ENCODE measurements at regions not wholly inside any gene's neighbourhood (a gene's known extent, or its start where the extent isn't known, plus 50 kb on each side); places are given as distances from the start of the nearest gene placed in this dataset.

- Histone ChIP-seq H3K27me3 (ENCODE audit: control insufficient read depth, insufficient read depth, low read length) (no peaks in the 10 kb centered on the region), H3K9ac (ENCODE audit: low read length) (no peak overlapping the region), H3K4me3 (ENCODE audit: low read length) (no peak overlapping the region), H3K36me3 (ENCODE audit: control insufficient read depth, insufficient read depth, low read length) (no peaks in the 10 kb centered on the region), H3K27ac (ENCODE audit: low read depth, low read length) (no peak overlapping the region), H3K4me1 (ENCODE audit: control insufficient read depth, insufficient read depth, low read length) (no peaks in the 10 kb centered on the region)
These were observed 285.3 kb upstream of the RARB start for GRCh38 chr3:25142609-25143355.

GRCh38 chr3:25143356-25144025 lies 284.6 kb upstream of the RARB start:
- H3K27me3 ChIP-seq (ENCODE audit: control insufficient read depth, insufficient read depth, low read length) = no peaks in the 10 kb centered on the region
- H3K9ac ChIP-seq (ENCODE audit: low read length) = no peak overlapping the region
- H3K4me1 ChIP-seq (ENCODE audit: control insufficient read depth, insufficient read depth, low read length) = no peaks in the 10 kb centered on the region
- H3K27ac ChIP-seq (ENCODE audit: low read depth, low read length) = no peak overlapping the region
- H3K36me3 ChIP-seq (ENCODE audit: control insufficient read depth, insufficient read depth, low read length) = no peaks in the 10 kb centered on the region
- H3K4me3 ChIP-seq (ENCODE audit: low read length) = no peak overlapping the region

- Histone ChIP-seq H3K4me1 (ENCODE audit: control insufficient read depth, insufficient read depth, low read length) (no peaks in the 10 kb centered on the region), H3K27me3 (ENCODE audit: control insufficient read depth, insufficient read depth, low read length) (no peaks in the 10 kb centered on the region), H3K4me3 (ENCODE audit: low read length) (no peak overlapping the region), H3K27ac (ENCODE audit: low read depth, low read length) (no peak overlapping the region), H3K36me3 (ENCODE audit: control insufficient read depth, insufficient read depth, low read length) (no peaks in the 10 kb centered on the region), H3K9ac (ENCODE audit: low read length) (no peak overlapping the region)
These were observed 283.6 kb upstream of the RARB start for GRCh38 chr3:25144430-25144829.

- no peak overlapping the region for H3K4me3 ChIP-seq (ENCODE audit: low read length)
- no peaks in the 10 kb centered on the region for H3K4me1 ChIP-seq (ENCODE audit: control insufficient read depth, insufficient read depth, low read length)
- H3K36me3 ChIP-seq (ENCODE audit: control insufficient read depth, insufficient read depth, low read length) = no peaks in the 10 kb centered on the region
- no peak overlapping the region for H3K9ac ChIP-seq (ENCODE audit: low read length)
- no peaks in the 10 kb centered on the region for H3K27me3 ChIP-seq (ENCODE audit: control insufficient read depth, insufficient read depth, low read length)
- no peak overlapping the region for H3K27ac ChIP-seq (ENCODE audit: low read depth, low read length)
These were observed 282.9 kb upstream of the RARB start for GRCh38 chr3:25145176-25145575.

- Histone ChIP-seq H3K27me3 (ENCODE audit: control insufficient read depth, insufficient read depth, low read length) (no peaks in the 10 kb centered on the region), H3K9ac (ENCODE audit: low read length) (no peak overlapping the region), H3K27ac (ENCODE audit: low read depth, low read length) (no peak overlapping the region), H3K4me1 (ENCODE audit: control insufficient read depth, insufficient read depth, low read length) (no peaks in the 10 kb centered on the region), H3K4me3 (ENCODE audit: low read length) (no peak overlapping the region), H3K36me3 (ENCODE audit: control insufficient read depth, insufficient read depth, low read length) (no peaks in the 10 kb centered on the region)
These were observed 277.9 kb upstream of the RARB start for GRCh38 chr3:25150199-25150598.

GRCh38 chr3:25151281-25151902 lies 276.7 kb upstream of the RARB start:
- H3K27me3 ChIP-seq (ENCODE audit: control insufficient read depth, insufficient read depth, low read length) = no peaks in the 10 kb centered on the region
- H3K36me3 ChIP-seq (ENCODE audit: control insufficient read depth, insufficient read depth, low read length) = no peaks in the 10 kb centered on the region
- H3K27ac ChIP-seq (ENCODE audit: low read depth, low read length) = no peak overlapping the region
- no peaks in the 10 kb centered on the region for H3K4me1 ChIP-seq (ENCODE audit: control insufficient read depth, insufficient read depth, low read length)
- peak overlapping the region; percentile 29 for H3K4me3 ChIP-seq (ENCODE audit: low read length)
- H3K9ac ChIP-seq (ENCODE audit: low read length) = no peak overlapping the region

GRCh38 chr3:25151903-25152295 lies 276.2 kb upstream of the RARB start:
- Histone ChIP-seq H3K4me3 (ENCODE audit: low read length) (peak overlapping the region; percentile 29), H3K27me3 (ENCODE audit: control insufficient read depth, insufficient read depth, low read length) (no peaks in the 10 kb centered on the region), H3K4me1 (ENCODE audit: control insufficient read depth, insufficient read depth, low read length) (peaks cover 3% of the 10 kb centered on the region), H3K36me3 (ENCODE audit: control insufficient read depth, insufficient read depth, low read length) (no peaks in the 10 kb centered on the region), H3K27ac (ENCODE audit: low read depth, low read length) (peak overlapping the region; percentile 13), H3K9ac (ENCODE audit: low read length) (no peak overlapping the region)

- Histone ChIP-seq H3K27ac (ENCODE audit: low read depth, low read length) (no peak overlapping the region), H3K4me1 (ENCODE audit: control insufficient read depth, insufficient read depth, low read length) (peaks cover 4% of the 10 kb centered on the region), H3K36me3 (ENCODE audit: control insufficient read depth, insufficient read depth, low read length) (no peaks in the 10 kb centered on the region), H3K27me3 (ENCODE audit: control insufficient read depth, insufficient read depth, low read length) (no peaks in the 10 kb centered on the region), H3K4me3 (ENCODE audit: low read length) (no peak overlapping the region), H3K9ac (ENCODE audit: low read length) (no peak overlapping the region)
These were observed 274.9 kb upstream of the RARB start for GRCh38 chr3:25153136-25153535.

- no peak overlapping the region for H3K4me3 ChIP-seq (ENCODE audit: low read length)
- H3K27me3 ChIP-seq (ENCODE audit: control insufficient read depth, insufficient read depth, low read length) = no peaks in the 10 kb centered on the region
- no peaks in the 10 kb centered on the region for H3K36me3 ChIP-seq (ENCODE audit: control insufficient read depth, insufficient read depth, low read length)
- H3K9ac ChIP-seq (ENCODE audit: low read length) = no peak overlapping the region
- peaks cover 4% of the 10 kb centered on the region for H3K4me1 ChIP-seq (ENCODE audit: control insufficient read depth, insufficient read depth, low read length)
- H3K27ac ChIP-seq (ENCODE audit: low read depth, low read length) = no peak overlapping the region
These were observed 274.5 kb upstream of the RARB start for GRCh38 chr3:25153561-25153960.

- Histone ChIP-seq H3K27me3 (ENCODE audit: control insufficient read depth, insufficient read depth, low read length) (no peaks in the 10 kb centered on the region), H3K27ac (ENCODE audit: low read depth, low read length) (no peak overlapping the region), H3K4me3 (ENCODE audit: low read length) (no peak overlapping the region), H3K36me3 (ENCODE audit: control insufficient read depth, insufficient read depth, low read length) (no peaks in the 10 kb centered on the region), H3K4me1 (ENCODE audit: control insufficient read depth, insufficient read depth, low read length) (peaks cover 4% of the 10 kb centered on the region), H3K9ac (ENCODE audit: low read length) (no peak overlapping the region)
These were observed 272.2 kb upstream of the RARB start for GRCh38 chr3:25155652-25156471.

- Histone ChIP-seq H3K9ac (ENCODE audit: low read length) (no peak overlapping the region), H3K36me3 (ENCODE audit: control insufficient read depth, insufficient read depth, low read length) (no peaks in the 10 kb centered on the region), H3K27me3 (ENCODE audit: control insufficient read depth, insufficient read depth, low read length) (no peaks in the 10 kb centered on the region), H3K4me3 (ENCODE audit: low read length) (no peak overlapping the region), H3K27ac (ENCODE audit: low read depth, low read length) (peak overlapping the region; percentile 55), H3K4me1 (ENCODE audit: control insufficient read depth, insufficient read depth, low read length) (peaks cover 4% of the 10 kb centered on the region)
These were observed 271.4 kb upstream of the RARB start for GRCh38 chr3:25156626-25157025.

GRCh38 chr3:25165306-25165705 lies 262.8 kb upstream of the RARB start:
- no peak overlapping the region for H3K27ac ChIP-seq (ENCODE audit: low read depth, low read length)
- no peak overlapping the region for H3K9ac ChIP-seq (ENCODE audit: low read length)
- no peaks in the 10 kb centered on the region for H3K4me1 ChIP-seq (ENCODE audit: control insufficient read depth, insufficient read depth, low read length)
- no peaks in the 10 kb centered on the region for H3K27me3 ChIP-seq (ENCODE audit: control insufficient read depth, insufficient read depth, low read length)
- no peaks in the 10 kb centered on the region for H3K36me3 ChIP-seq (ENCODE audit: control insufficient read depth, insufficient read depth, low read length)
- no peak overlapping the region for H3K4me3 ChIP-seq (ENCODE audit: low read length)

Data from rectal smooth muscle tissue (tissue), 1 donor.